Parathyroid adenoma (tissue), 2 donors: ENCODE measurements at regions not wholly inside any gene's neighbourhood (a gene's known extent, or its start where the extent isn't known, plus 50 kb on each side); places are given as distances from the start of the nearest gene placed in this dataset.

Experiments
- H2AFZ ChIP-seq: fragments of 300-600 bp; sonication (generic); one replicate; pipeline ENCODE4 v1.7.0; 2017; ENCODE audit warnings: antibody characterized with exemption, mild to moderate bottlenecking
- H3K27ac ChIP-seq: fragments of 300-600 bp; sonication (generic); one replicate; pipeline ENCODE4 v1.7.0; 2017
- H3K27me3 ChIP-seq: fragments of 300-600 bp; sonication (generic); one replicate; pipeline ENCODE4 v1.7.0; 2017; ENCODE audit warnings: low read length; ENCODE audit not compliant: control insufficient read depth, insufficient read depth
- H3K36me3 ChIP-seq: fragments of 300-600 bp; sonication (generic); one replicate; pipeline ENCODE4 v1.7.0; 2017; ENCODE audit warnings: low read length; ENCODE audit not compliant: control insufficient read depth, insufficient read depth
- H3K4me1 ChIP-seq: fragments of 300-600 bp; sonication (generic); one replicate; pipeline ENCODE4 v1.7.0; 2017; ENCODE audit warnings: control low read depth
- H3K4me2 ChIP-seq: fragments of 300-600 bp; sonication (generic); one replicate; pipeline ENCODE4 v1.7.0; 2017; ENCODE audit warnings: low read length
- H3K4me3 ChIP-seq: fragments of 300-600 bp; sonication (generic); one replicate; pipeline ENCODE4 v1.7.0; 2017; ENCODE audit warnings: low read depth, low read length
- H3K79me2 ChIP-seq: fragments of 300-600 bp; sonication (generic); one replicate; pipeline ENCODE4 v1.7.0; 2017; ENCODE audit warnings: control low read depth
- H3K9ac ChIP-seq: fragments of 300-600 bp; sonication (generic); one replicate; pipeline ENCODE4 v1.7.0; 2017; ENCODE audit warnings: mild to moderate bottlenecking
- H3K9me3 ChIP-seq: fragments of 300-600 bp; sonication (generic); one replicate; pipeline ENCODE4 v1.7.0; 2017; ENCODE audit warnings: low read length; ENCODE audit not compliant: control insufficient read depth
- TF ChIP-seq, protein P1 (sequence below): fragments of 300-600 bp; sonication (generic); IDR thresholded peaks from one replicate; pipeline ENCODE4 v1.7.0; 2017; ENCODE audit warnings: antibody characterized with exemption, mild to moderate bottlenecking
- donor health status: primary hyperparathyroidism.

DNA sequence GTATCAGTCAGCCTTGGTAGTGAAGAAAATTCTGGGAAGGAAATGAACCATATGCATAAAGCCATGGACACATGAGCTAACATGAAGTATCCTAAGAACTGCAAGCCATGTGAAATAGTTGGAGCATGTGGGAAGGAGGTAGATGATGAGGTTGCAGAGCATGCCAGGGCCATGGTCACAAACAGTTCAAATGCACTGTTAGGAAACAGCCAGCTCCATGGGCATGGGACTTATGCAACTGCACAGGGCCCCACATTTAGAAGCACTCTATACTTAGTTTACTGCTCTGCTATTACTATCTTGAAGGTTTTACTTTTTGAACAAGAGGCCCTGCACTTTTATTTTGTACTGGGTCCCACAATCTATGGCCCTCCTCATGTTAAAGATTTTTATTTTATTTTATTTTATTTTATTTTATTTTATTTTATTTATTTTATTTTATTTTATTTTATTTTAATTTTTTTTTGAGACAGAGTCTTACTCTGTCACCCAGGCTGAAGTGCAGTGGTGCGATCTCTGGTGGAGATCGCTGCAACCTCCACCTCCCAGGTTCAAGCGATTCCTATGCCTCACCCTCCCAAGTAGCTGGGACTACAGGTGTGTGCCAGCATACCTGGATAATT, 169.1 kb downstream of the IBTK start:
- Histone ChIP-seq H3K9ac (no peak overlapping the region), H3K9me3 (no peaks in the 10 kb centered on the region), H3K79me2 (no peaks in the 10 kb centered on the region), H3K36me3 (no peaks in the 10 kb centered on the region), H3K27me3 (no peaks in the 10 kb centered on the region), H3K4me2 (no peak overlapping the region), H3K27ac (no peak overlapping the region), H2AFZ (no peak overlapping the region), H3K4me1 (no peaks in the 10 kb centered on the region), H3K4me3 (no peak overlapping the region)
- TF ChIP-seq, protein P1, sequence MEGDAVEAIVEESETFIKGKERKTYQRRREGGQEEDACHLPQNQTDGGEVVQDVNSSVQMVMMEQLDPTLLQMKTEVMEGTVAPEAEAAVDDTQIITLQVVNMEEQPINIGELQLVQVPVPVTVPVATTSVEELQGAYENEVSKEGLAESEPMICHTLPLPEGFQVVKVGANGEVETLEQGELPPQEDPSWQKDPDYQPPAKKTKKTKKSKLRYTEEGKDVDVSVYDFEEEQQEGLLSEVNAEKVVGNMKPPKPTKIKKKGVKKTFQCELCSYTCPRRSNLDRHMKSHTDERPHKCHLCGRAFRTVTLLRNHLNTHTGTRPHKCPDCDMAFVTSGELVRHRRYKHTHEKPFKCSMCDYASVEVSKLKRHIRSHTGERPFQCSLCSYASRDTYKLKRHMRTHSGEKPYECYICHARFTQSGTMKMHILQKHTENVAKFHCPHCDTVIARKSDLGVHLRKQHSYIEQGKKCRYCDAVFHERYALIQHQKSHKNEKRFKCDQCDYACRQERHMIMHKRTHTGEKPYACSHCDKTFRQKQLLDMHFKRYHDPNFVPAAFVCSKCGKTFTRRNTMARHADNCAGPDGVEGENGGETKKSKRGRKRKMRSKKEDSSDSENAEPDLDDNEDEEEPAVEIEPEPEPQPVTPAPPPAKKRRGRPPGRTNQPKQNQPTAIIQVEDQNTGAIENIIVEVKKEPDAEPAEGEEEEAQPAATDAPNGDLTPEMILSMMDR = no peak

DNA sequence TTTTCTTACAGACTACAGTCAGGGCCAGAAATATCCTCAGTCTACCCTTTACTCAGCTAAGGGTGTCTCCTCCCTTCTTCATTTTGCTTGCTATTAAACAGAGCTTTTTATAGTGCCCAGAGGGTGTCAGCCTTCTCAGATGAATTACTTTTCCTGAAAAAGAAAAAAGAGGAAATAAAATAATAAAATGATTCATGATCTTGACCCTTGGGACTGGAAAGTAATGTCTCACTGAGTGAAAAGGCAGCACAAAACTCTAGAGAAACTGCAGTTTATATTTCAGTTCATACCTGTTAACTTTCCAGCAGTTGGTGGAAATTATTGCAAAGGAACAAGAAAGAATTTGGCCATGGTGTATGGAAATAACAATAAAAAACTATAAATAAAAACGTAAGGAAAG, 170.6 kb downstream of the IBTK start:
- no peaks in the 10 kb centered on the region for H3K27me3 ChIP-seq
- H3K36me3 ChIP-seq = no peaks in the 10 kb centered on the region
- TF ChIP-seq, protein P1 = no peak
- H3K79me2 ChIP-seq = no peaks in the 10 kb centered on the region
- H3K27ac ChIP-seq = no peak overlapping the region
- no peaks in the 10 kb centered on the region for H3K9me3 ChIP-seq
- H3K4me1 ChIP-seq = no peaks in the 10 kb centered on the region
- H3K9ac ChIP-seq = no peak overlapping the region
- no peak overlapping the region for H3K4me3 ChIP-seq
- no peak overlapping the region for H3K4me2 ChIP-seq
- no peak overlapping the region for H2AFZ ChIP-seq

DNA sequence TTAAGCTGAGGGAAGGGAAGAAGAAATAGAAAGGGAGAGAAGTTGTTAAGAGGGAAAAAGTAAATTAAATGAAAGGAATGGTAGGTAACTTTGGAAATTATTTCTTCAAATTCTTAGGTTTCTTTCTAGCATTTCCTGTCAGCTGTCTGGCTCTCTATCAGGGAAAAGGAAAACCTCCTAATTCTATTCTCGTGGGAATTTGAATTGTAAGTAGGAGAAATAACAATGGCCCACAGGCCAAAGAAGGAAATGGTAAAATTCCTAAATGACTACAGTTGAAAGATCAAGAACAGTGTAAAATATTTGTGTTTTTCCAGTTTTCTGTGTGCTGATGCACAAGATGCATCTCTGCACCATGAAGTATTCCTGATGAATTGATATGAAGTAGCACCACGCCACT, 173.0 kb downstream of the IBTK start:
- TF ChIP-seq, protein P1 = no peak
- Histone ChIP-seq H3K9me3 (no peaks in the 10 kb centered on the region), H3K4me2 (no peak overlapping the region), H3K4me1 (no peaks in the 10 kb centered on the region), H3K79me2 (no peaks in the 10 kb centered on the region), H3K9ac (no peak overlapping the region), H2AFZ (no peak overlapping the region), H3K4me3 (no peak overlapping the region), H3K36me3 (no peaks in the 10 kb centered on the region), H3K27ac (no peak overlapping the region), H3K27me3 (no peaks in the 10 kb centered on the region)

DNA sequence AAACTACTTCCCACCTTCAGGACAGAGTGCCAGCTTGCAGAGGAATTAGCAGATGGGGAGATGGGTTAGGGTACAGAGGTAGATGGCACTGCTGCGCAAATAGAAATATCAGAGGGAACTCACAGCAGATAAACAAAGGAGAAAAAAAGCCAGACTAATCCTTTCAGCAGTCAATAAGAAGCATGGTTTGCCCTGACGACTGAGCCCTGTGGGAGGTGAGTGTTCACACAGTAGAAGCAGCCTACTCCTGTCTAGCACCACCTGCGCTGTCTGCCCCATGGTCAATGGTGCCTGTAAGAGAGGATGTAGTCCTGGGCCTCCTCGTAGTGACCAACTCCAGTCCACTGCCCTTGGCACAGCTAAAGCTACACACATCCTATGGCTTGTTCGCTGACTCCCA, 174.1 kb downstream of the IBTK start:
- H2AFZ ChIP-seq = no peak overlapping the region
- H3K4me2 ChIP-seq = no peak overlapping the region
- no peaks in the 10 kb centered on the region for H3K4me1 ChIP-seq
- no peak overlapping the region for H3K9ac ChIP-seq
- H3K79me2 ChIP-seq = no peaks in the 10 kb centered on the region
- no peak overlapping the region for H3K27ac ChIP-seq
- H3K27me3 ChIP-seq = no peaks in the 10 kb centered on the region
- no peaks in the 10 kb centered on the region for H3K9me3 ChIP-seq
- TF ChIP-seq, protein P1 = no peak
- no peaks in the 10 kb centered on the region for H3K36me3 ChIP-seq
- H3K4me3 ChIP-seq = no peak overlapping the region

DNA sequence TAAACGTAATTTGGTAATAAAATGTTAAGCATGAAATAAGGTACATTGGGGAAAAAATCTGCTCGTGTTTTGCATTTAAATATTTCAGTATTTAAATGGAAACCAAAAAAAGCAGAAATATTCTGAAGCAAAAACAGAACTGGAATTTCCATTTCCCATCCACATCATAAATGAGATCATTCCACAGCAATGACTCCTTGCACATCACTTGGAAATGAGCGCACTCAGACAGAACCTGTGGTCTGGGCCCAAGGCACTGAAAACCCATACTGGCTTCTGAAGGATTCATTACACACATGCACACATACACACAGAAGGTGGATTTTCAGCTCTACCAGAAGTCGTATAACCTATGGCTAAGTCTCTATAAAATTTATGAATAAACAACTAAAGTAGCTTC, 174.8 kb downstream of the IBTK start:
- no peak overlapping the region for H3K27ac ChIP-seq
- no peak overlapping the region for H3K9ac ChIP-seq
- H3K4me1 ChIP-seq = no peaks in the 10 kb centered on the region
- no peaks in the 10 kb centered on the region for H3K36me3 ChIP-seq
- H3K27me3 ChIP-seq = no peaks in the 10 kb centered on the region
- no peak overlapping the region for H3K4me2 ChIP-seq
- H3K4me3 ChIP-seq = no peak overlapping the region
- H3K9me3 ChIP-seq = no peaks in the 10 kb centered on the region
- no peak overlapping the region for H2AFZ ChIP-seq
- H3K79me2 ChIP-seq = no peaks in the 10 kb centered on the region
- TF ChIP-seq, protein P1 = no peak
